ENCODE measurements at regions not wholly inside any gene's neighbourhood (a gene's known extent, or its start where the extent isn't known, plus 50 kb on each side); places are given as distances from the start of the nearest gene placed in this dataset.

DNA sequence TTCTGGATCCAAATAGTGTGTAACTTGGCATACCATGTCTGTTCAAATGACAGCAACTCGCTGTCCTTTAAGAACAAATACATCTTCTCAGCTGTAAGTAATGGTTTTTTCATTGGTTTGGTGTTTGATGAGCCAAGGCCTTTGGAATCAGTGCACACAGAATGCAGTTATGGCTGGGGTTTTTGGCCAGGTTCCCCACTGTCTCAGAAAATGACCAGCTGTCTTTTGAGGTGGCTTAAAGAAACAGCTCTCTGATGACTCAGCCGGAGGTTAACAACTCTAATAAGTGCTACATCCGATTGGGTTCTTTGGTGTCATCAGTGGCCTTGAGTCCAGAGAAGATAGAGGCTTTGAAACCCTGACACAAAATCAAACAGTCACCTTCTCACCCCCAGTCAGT, 688.4 kb downstream of the REEP3 start:
- no peaks in the 10 kb centered on the region for H3K4me1 Mint-ChIP-seq
- TF ChIP-seq, protein P1, sequence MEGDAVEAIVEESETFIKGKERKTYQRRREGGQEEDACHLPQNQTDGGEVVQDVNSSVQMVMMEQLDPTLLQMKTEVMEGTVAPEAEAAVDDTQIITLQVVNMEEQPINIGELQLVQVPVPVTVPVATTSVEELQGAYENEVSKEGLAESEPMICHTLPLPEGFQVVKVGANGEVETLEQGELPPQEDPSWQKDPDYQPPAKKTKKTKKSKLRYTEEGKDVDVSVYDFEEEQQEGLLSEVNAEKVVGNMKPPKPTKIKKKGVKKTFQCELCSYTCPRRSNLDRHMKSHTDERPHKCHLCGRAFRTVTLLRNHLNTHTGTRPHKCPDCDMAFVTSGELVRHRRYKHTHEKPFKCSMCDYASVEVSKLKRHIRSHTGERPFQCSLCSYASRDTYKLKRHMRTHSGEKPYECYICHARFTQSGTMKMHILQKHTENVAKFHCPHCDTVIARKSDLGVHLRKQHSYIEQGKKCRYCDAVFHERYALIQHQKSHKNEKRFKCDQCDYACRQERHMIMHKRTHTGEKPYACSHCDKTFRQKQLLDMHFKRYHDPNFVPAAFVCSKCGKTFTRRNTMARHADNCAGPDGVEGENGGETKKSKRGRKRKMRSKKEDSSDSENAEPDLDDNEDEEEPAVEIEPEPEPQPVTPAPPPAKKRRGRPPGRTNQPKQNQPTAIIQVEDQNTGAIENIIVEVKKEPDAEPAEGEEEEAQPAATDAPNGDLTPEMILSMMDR (IDR thresholded peaks at IDR 0.05) = no peak
- H3K9me3 Mint-ChIP-seq = peaks cover 23% of the 10 kb centered on the region
- no peak overlapping the region for H3K27ac Mint-ChIP-seq
- H3K4me3 Mint-ChIP-seq = no peak overlapping the region
- H3K36me3 Mint-ChIP-seq (ENCODE audit: low read depth) = peaks cover 11% of the 10 kb centered on the region
- no peaks in the 10 kb centered on the region for H3K27me3 Mint-ChIP-seq (ENCODE audit: low read depth, poor library complexity)
- DNase-seq = no peak

DNA sequence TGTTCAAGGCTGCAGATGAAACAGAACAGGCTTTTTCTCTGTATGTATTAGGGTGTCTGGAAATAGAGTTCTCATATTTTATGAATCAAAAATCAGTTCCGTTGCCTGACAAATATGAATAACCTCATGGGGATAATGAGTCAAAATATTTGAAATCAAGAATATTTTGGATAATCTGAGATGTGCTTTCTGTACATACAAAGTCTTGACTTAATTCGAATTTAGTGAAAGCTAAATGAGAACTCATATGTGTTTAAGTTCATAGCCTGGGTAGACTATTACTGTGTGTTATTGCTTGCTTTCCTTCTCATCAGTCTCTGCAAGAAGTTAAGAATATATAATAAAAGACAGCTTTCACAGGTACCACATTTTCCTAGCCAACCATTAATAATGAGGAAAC, 689.0 kb downstream of the REEP3 start:
- TF ChIP-seq, protein P1 (IDR thresholded peaks at IDR 0.05) = no peak
- Mint-ChIP-seq H3K4me3 (no peak overlapping the region), H3K27ac (no peak overlapping the region), H3K27me3 (ENCODE audit: low read depth, poor library complexity) (no peaks in the 10 kb centered on the region), H3K4me1 (no peaks in the 10 kb centered on the region), H3K9me3 (peaks cover 23% of the 10 kb centered on the region), H3K36me3 (ENCODE audit: low read depth) (peaks cover 11% of the 10 kb centered on the region)
- DNase-seq = no peak

GRCh38 chr10:64211466-64211865, 690.3 kb downstream of the REEP3 start:
- DNase-seq = no peak
- peaks cover 23% of the 10 kb centered on the region for H3K9me3 Mint-ChIP-seq
- TF ChIP-seq, protein P1 (IDR thresholded peaks at IDR 0.05) = no peak
- H3K27ac Mint-ChIP-seq = no peak overlapping the region
- no peaks in the 10 kb centered on the region for H3K4me1 Mint-ChIP-seq
- no peak overlapping the region for H3K4me3 Mint-ChIP-seq
- H3K27me3 Mint-ChIP-seq (ENCODE audit: low read depth, poor library complexity) = peaks cover 3% of the 10 kb centered on the region
- peaks cover 11% of the 10 kb centered on the region for H3K36me3 Mint-ChIP-seq (ENCODE audit: low read depth)

DNA sequence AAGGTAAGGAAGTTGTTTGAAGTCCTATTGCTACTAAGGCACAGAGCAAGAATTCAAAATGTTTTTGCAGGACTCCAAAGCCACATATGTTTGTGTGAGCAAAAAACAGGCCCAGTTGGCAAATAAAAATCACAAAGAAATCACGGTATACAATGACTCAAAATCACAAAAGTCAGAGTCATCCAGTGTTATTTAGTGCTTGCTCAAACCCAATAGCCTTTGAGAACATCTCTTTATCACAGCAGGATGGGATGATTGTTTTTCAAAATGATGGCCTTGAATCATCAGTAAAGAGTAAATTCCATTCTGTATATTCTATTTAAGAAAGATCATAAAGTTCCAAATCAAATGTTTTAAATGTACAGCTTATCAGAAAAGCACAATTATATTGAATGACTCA, 693.9 kb downstream of the REEP3 start:
- no peaks in the 10 kb centered on the region for H3K4me1 Mint-ChIP-seq

DNA sequence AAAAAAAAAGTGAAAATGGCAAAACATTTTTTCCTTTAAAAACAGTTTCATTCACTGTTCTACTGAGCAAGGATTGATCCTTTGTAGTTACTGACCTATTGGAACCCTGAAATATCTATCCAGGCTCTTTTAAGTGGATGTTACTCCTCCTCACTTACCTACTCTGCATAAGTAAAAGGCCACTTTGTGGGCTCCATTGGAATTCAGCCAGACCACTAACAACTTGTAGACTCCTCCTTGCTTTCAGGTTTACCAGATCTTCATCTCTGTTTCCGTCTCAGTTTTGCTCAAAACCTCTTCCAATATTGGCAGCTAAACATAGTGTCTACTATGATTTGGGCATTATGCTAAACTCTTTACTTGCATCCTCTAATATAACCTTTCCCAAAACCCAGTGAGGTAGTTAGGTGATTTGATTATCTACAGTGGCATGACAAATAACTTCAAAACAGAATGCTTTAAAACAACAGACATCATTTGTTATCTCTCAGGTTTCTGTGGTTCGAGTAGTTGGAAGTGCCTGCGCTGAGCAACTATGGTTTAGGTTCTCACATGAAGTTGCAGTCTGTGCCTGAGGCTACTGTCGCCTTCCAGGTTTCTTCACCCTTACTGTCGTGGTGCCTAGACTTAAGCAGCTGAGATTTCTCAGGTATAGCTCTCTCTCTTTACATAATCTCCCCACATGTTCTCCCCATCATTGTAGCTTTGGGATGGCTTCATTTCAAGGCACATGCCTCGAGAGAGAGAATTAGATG, 698.2 kb downstream of the REEP3 start:
- Mint-ChIP-seq H3K4me1 (no peaks in the 10 kb centered on the region), H3K36me3 (ENCODE audit: low read depth) (peaks cover 12% of the 10 kb centered on the region), H3K27ac (no peak overlapping the region), H3K9me3 (peaks cover 21% of the 10 kb centered on the region), H3K27me3 (ENCODE audit: low read depth, poor library complexity) (peaks cover 9% of the 10 kb centered on the region), H3K4me3 (no peak overlapping the region)
- TF ChIP-seq, protein P1 (IDR thresholded peaks at IDR 0.05) = no peak
- DNase-seq = no peak

More for the DNA sequence above, 693.9 kb downstream of the REEP3 start:
- Mint-ChIP-seq H3K27me3 (ENCODE audit: low read depth, poor library complexity) (peaks cover 6% of the 10 kb centered on the region), H3K36me3 (ENCODE audit: low read depth) (peaks cover 7% of the 10 kb centered on the region), H3K27ac (no peak overlapping the region), H3K9me3 (peaks cover 20% of the 10 kb centered on the region), H3K4me3 (no peak overlapping the region)
- DNase-seq = no peak
- TF ChIP-seq, protein P1 (IDR thresholded peaks at IDR 0.05) = no peak

DNA sequence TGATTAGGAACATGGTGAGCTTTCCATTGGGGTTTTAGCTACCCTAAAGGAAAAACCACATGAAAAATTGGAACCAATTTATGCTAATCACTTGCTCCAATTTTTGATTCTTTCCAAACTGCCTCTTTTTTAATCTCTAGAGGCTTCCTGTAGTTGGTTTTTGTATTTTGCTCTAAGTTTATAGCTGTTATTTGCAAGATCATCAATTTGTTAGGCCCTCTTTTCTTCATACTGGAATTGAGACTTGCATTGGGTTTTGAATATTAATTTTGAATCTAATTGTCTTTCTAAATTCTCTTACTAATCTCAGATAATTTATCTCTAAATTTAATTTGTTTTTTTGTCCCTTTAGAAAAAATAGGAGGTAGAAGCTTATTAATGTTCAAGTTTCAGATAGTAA, 713.3 kb downstream of the REEP3 start:
- H3K27ac Mint-ChIP-seq = no peak overlapping the region
- peaks cover 17% of the 10 kb centered on the region for H3K4me1 Mint-ChIP-seq
- H3K4me3 Mint-ChIP-seq = no peak overlapping the region
- peaks cover 7% of the 10 kb centered on the region for H3K36me3 Mint-ChIP-seq (ENCODE audit: low read depth)
- TF ChIP-seq, protein P1 (IDR thresholded peaks at IDR 0.05) = no peak
- no peaks in the 10 kb centered on the region for H3K27me3 Mint-ChIP-seq (ENCODE audit: low read depth, poor library complexity)
- peaks cover 24% of the 10 kb centered on the region for H3K9me3 Mint-ChIP-seq
- no peak for DNase-seq
